Keratinocyte (primary cell): ENCODE measurements at regions not wholly inside any gene's neighbourhood (a gene's known extent, or its start where the extent isn't known, plus 50 kb on each side); places are given as distances from the start of the nearest gene placed in this dataset.
"Not testable (repeated sequence)": the region's sequence is repeated elsewhere in the genome, so short reads cannot be mapped to it uniquely, and the experiment has no call there.

Experiments used
- EZH2 ChIP-seq: IDR thresholded peaks from one replicate; pipeline ENCODE4 v1.6.1; 2012; ENCODE audit warnings: inconsistent platforms, mild to moderate bottlenecking, low read length, moderate library complexity
- TF ChIP-seq, protein P1 (sequence below), 3 experiments: IDR thresholded peaks in 1 of 3; conservative IDR thresholded peaks in 1 of 3; optimal IDR thresholded peaks in 1 of 3; 2 replicates in 2 of 3; 3 replicates in 1 of 3; pipeline versions ENCODE3 to v1.5.1; 2011; ENCODE audit warnings: low read length in 3 of 3, mild to moderate bottlenecking in 3 of 3, moderate library complexity in 2 of 3, control low read depth in 1 of 3, inconsistent platforms in 1 of 3; ENCODE audit not compliant: insufficient read depth in 2 of 3; ENCODE audit errors: extremely low read depth in 1 of 3

DNA sequence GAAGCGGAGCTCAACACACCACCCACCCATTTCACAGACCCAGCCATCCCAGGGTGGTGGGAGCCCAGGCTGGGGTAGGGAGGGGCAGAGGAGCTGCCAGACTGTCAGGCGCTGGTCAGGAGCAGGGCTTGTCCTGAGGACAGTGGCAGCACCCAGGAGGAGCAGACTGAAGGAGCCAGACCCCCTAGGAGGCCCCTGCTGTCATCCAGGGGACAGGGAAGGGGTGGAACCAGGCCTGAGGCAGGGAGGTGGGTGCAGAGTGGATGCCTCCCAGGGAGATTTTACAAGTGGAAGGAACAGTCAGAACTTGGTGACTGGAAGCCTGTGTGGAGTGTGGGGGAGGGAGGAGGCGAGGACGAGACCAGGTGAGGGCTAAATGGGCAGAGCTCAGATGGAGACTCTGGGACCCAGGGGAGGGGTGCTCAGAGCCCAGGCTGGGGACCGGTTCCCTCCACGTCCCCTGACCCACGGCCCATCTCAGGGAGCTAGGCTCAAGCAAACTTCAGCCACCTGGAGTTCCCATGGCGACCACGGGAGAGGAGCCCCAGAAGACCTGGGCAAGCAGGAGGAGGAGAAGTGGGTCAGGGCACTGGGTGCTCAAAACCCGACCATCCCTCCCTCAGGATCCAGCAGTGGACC lies 215.4 kb downstream of the TBC1D2B start:
- TF ChIP-seq EZH2 = not testable (repeated sequence)
- TF ChIP-seq, protein P1, sequence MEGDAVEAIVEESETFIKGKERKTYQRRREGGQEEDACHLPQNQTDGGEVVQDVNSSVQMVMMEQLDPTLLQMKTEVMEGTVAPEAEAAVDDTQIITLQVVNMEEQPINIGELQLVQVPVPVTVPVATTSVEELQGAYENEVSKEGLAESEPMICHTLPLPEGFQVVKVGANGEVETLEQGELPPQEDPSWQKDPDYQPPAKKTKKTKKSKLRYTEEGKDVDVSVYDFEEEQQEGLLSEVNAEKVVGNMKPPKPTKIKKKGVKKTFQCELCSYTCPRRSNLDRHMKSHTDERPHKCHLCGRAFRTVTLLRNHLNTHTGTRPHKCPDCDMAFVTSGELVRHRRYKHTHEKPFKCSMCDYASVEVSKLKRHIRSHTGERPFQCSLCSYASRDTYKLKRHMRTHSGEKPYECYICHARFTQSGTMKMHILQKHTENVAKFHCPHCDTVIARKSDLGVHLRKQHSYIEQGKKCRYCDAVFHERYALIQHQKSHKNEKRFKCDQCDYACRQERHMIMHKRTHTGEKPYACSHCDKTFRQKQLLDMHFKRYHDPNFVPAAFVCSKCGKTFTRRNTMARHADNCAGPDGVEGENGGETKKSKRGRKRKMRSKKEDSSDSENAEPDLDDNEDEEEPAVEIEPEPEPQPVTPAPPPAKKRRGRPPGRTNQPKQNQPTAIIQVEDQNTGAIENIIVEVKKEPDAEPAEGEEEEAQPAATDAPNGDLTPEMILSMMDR (optimal IDR thresholded peaks at IDR 0.05 in 1 of 3, IDR thresholded peaks at IDR 0.05 in 1 of 3, conservative IDR thresholded peaks at IDR 0.05 in 1 of 3; ENCODE audit: extremely low read depth in 1 of 3, insufficient read depth in 2 of 3, low read length in 3 of 3) = not testable (repeated sequence)
